Left ventricle myocardium inferior (tissue), 1 donor: ENCODE measurements at regions not wholly inside any gene's neighbourhood (a gene's known extent, or its start where the extent isn't known, plus 50 kb on each side); places are given as distances from the start of the nearest gene placed in this dataset.

Experiments
- DNase-seq: peaks from one replicate; pipeline ENCODE4 v3.0.0-alpha.2; 2020
- H3K27ac ChIP-seq: fragments of 200-600 bp; replicated peaks from 2 replicates; pipeline ENCODE4 v1.8.0; 2021
- H3K27me3 ChIP-seq: fragments of 200-600 bp; 2 replicates; pipeline ENCODE4 v1.8.0; 2021; ENCODE audit warnings: low read depth
- H3K36me3 ChIP-seq: fragments of 200-600 bp; 2 replicates; pipeline ENCODE4 v1.8.0; 2021
- H3K4me1 ChIP-seq: fragments of 200-600 bp; 2 replicates; pipeline ENCODE4 v1.8.0; 2021
- H3K4me3 ChIP-seq: fragments of 200-600 bp; 2 replicates; pipeline ENCODE4 v1.8.0; 2021; ENCODE audit warnings: mild to moderate bottlenecking, moderate library complexity
- H3K9me3 ChIP-seq: fragments of 200-600 bp; replicated peaks from 2 replicates; pipeline ENCODE4 v1.8.0; 2021
- intact Hi-C: fragments of 100-400 bp; cut with micrococcal nuclease; formaldehyde crosslinking; loops from one replicate; pipeline ENCODE4 v1.11.0; 2022
- TF ChIP-seq, protein P1 (sequence below): fragments of 200-600 bp; IDR thresholded peaks from 2 replicates; pipeline ENCODE4 v1.8.0; 2021; ENCODE audit warnings: antibody characterized with exemption, mild to moderate bottlenecking, borderline replicate concordance
- donor health status: DM: no; HTN: yes; CAD: no; lungs with severe emphysema.

DNA sequence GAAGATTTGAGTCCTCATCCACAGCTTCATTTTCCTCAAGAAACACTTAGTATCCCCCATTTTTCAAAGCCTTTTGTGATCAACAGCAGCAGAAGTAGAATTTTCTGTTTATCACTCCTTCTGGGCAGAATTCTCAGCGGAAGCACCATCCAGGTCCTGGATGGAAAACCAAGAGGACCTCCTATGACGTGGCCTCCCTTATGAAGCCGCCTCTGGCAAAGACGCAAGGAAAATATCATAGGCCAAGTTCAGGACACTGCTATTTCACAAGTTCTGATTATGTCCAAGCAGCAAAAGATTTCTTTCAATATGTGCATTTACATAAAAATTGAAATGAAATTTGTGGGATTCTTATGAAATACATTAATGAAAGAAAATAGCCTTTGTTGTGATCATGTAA is 315.0 kb downstream of the SEC23A start:
- Histone ChIP-seq H3K36me3 (no peaks in the 10 kb centered on the region), H3K27me3 (no peaks in the 10 kb centered on the region), H3K9me3 (peaks cover 3% of the 10 kb centered on the region), H3K27ac (no peak overlapping the region), H3K4me1 (no peaks in the 10 kb centered on the region), H3K4me3 (no peak overlapping the region)
- TF ChIP-seq, protein P1, sequence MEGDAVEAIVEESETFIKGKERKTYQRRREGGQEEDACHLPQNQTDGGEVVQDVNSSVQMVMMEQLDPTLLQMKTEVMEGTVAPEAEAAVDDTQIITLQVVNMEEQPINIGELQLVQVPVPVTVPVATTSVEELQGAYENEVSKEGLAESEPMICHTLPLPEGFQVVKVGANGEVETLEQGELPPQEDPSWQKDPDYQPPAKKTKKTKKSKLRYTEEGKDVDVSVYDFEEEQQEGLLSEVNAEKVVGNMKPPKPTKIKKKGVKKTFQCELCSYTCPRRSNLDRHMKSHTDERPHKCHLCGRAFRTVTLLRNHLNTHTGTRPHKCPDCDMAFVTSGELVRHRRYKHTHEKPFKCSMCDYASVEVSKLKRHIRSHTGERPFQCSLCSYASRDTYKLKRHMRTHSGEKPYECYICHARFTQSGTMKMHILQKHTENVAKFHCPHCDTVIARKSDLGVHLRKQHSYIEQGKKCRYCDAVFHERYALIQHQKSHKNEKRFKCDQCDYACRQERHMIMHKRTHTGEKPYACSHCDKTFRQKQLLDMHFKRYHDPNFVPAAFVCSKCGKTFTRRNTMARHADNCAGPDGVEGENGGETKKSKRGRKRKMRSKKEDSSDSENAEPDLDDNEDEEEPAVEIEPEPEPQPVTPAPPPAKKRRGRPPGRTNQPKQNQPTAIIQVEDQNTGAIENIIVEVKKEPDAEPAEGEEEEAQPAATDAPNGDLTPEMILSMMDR: no peak
- DNase-seq: no peak
- intact Hi-C loops: no loop called here

DNA sequence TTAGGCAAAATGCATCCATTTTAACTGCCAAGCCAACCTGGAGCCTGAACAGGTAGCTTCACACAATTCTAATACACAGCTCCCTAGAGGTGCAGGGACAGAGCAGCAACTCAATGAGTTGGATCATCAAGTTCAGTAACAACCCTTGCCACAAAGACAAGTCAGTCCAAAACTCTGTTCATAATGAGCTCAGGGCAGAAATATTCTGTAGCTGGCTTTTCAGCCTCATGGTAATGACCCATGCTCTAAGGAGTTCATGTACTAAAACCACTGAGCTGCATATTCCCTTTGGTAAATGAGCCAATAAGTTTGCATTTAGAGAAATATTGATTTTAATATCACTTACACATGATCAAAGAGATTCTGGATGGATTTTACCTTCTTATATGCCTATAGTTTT is 316.1 kb downstream of the SEC23A start:
- DNase-seq: no peak
- intact Hi-C loops: no loop called here
- Histone ChIP-seq H3K4me1 (no peaks in the 10 kb centered on the region), H3K4me3 (no peak overlapping the region), H3K9me3 (peaks cover 6% of the 10 kb centered on the region), H3K36me3 (no peaks in the 10 kb centered on the region), H3K27ac (no peak overlapping the region), H3K27me3 (no peaks in the 10 kb centered on the region)
- TF ChIP-seq, protein P1: no peak

DNA sequence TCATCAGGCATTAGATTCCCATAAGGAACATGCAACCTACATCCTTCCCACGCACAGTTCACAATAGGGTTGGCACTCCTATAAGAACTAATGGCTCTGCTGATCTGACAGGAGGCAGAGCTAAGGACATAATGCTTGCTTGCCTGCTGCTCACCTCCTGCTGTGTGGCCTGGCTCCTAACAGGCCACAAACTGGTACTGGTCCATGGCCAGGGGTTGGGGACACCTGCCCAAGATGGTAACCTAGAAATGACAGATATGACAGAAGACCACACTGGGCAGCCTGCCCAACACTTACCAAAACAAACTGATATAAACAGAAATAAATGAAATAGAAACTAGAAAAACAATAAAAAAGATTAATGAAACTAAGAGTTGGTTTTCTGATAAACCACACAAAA is 325.6 kb downstream of the SEC23A start:
- DNase-seq: no peak
- no peaks in the 10 kb centered on the region for H3K36me3 ChIP-seq
- no peaks in the 10 kb centered on the region for H3K27me3 ChIP-seq
- H3K4me3 ChIP-seq: no peak overlapping the region
- H3K4me1 ChIP-seq: peaks cover 5% of the 10 kb centered on the region
- H3K27ac ChIP-seq: no peak overlapping the region
- TF ChIP-seq, protein P1: no peak
- H3K9me3 ChIP-seq: no peaks in the 10 kb centered on the region
- intact Hi-C loops: no loop called here

DNA sequence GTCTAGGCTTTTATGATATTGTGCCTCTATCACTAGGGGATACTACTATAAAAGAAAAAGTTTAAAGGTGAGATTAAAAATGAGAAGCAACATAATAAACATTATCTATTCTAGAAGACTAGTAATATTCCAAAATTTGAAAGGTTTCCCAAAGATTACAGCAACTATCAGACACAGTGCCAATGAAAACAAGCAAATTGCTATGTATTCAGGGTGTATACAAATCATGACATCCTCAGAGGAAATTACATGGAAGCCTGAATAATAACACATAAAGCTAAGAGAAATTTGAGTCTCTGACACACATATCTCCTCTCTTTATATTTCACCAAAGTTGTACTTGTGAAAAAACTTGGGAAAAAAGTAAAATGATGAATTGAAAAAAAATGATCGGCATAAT is 327.0 kb downstream of the SEC23A start:
- DNase-seq: no peak
- no peak overlapping the region for H3K27ac ChIP-seq
- no peaks in the 10 kb centered on the region for H3K27me3 ChIP-seq
- H3K4me3 ChIP-seq: no peak overlapping the region
- H3K9me3 ChIP-seq: no peaks in the 10 kb centered on the region
- TF ChIP-seq, protein P1: no peak
- intact Hi-C loops: no loop called here
- H3K4me1 ChIP-seq: peaks cover 5% of the 10 kb centered on the region
- H3K36me3 ChIP-seq: no peaks in the 10 kb centered on the region

DNA sequence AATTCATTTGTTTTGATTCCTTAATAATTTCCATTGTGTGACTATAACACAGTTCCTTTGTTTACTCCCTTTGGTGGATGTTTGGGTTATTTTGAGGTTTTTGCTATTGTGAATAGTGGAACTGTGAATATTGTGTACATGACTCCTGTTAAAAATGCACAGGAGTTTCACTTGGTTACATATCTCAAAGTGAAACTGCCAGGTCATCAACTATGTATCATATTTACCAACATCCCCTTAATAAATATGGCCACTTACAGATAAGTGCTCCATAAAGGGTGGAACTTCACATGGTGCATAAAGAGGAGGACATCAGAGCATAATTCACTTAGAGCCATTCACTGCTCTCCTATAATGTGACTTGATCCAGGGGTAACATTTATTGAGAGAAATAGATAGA is 328.9 kb downstream of the SEC23A start:
- H3K27ac ChIP-seq: no peak overlapping the region
- no peak for DNase-seq
- no peaks in the 10 kb centered on the region for H3K9me3 ChIP-seq
- H3K27me3 ChIP-seq: no peaks in the 10 kb centered on the region
- intact Hi-C loops: no loop called here
- no peak overlapping the region for H3K4me3 ChIP-seq
- peaks cover 5% of the 10 kb centered on the region for H3K4me1 ChIP-seq
- no peaks in the 10 kb centered on the region for H3K36me3 ChIP-seq
- TF ChIP-seq, protein P1: no peak

DNA sequence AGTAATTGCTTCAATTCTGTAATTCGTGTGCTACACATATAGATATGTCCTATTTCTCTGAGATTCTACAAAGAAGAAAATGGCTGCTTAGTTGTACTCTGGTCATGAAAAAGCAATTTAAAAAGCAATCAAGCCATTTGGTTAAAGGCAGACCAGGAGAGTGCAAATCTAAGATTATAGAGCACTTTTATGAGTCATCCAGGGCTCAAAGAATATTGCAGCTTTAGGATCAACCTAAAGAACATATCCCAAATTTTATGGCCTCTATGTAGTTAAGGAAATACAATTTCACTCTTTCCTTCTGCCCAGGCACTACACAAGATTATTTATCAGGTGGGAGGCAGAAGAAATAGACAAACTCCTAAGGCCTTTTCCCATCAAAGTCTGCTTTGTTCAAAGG is 332.8 kb downstream of the SEC23A start:
- no peaks in the 10 kb centered on the region for H3K4me1 ChIP-seq
- H3K36me3 ChIP-seq: no peaks in the 10 kb centered on the region
- H3K4me3 ChIP-seq: no peak overlapping the region
- DNase-seq: no peak
- TF ChIP-seq, protein P1: no peak
- intact Hi-C loops: no loop called here
- H3K9me3 ChIP-seq: peaks cover 12% of the 10 kb centered on the region
- H3K27ac ChIP-seq: no peak overlapping the region
- no peaks in the 10 kb centered on the region for H3K27me3 ChIP-seq
